MG63 (cell line): ENCODE measurements at regions not wholly inside any gene's neighbourhood (a gene's known extent, or its start where the extent isn't known, plus 50 kb on each side); places are given as distances from the start of the nearest gene placed in this dataset.

ENCODE experiments used
- DNase-seq: peaks from one replicate; pipeline ENCODE4 v3.0.0-alpha.2; 2020
- H3K27me3 ChIP-seq: fragments of 250-450 bp; sonication (Bioruptor Pico); 2 replicates; pipeline ENCODE4 v1.5.1; 2020; ENCODE audit warnings: mild to moderate bottlenecking, moderate library complexity
- H3K36me3 ChIP-seq: fragments of 250-450 bp; sonication (Bioruptor Pico); 2 replicates; pipeline ENCODE4 v1.5.1; 2020; ENCODE audit warnings: mild to moderate bottlenecking, moderate library complexity
- H3K4me3 ChIP-seq: fragments of 250-450 bp; sonication (Bioruptor Pico); 2 replicates; pipeline ENCODE4 v1.5.1; 2020; ENCODE audit warnings: mild to moderate bottlenecking, moderate library complexity
- H3K9me3 ChIP-seq: fragments of 250-450 bp; sonication (Bioruptor Pico); 2 replicates; pipeline ENCODE4 v1.5.1; 2020; ENCODE audit warnings: mild to moderate bottlenecking, moderate library complexity

DNA sequence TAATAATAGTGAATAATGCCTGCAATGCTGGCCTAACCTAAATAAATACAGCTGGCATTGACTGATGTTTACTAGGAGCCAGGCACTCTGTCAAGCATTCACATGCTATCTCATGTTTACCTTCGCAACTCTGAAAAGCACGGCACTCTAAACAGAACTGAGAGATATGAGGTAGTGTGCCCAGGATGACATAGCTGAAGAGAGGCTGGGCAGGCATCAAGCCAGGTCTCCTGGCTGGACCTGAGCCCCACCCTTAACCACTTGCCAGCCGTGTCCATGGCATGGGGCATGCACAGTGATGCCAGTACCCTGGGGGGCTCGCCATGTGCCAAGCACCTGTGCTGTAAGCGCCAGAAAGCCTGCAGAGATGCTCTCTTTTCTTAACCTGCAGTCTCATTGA lies 119.4 kb upstream of the MVB12B start:
- Histone ChIP-seq H3K9me3 (no peaks in the 10 kb centered on the region), H3K27me3 (0 out of 2 replicates have a peak, but pooled peaks cover 5% of the 10 kb centered on the region)
- DNase-seq = no peak

DNA sequence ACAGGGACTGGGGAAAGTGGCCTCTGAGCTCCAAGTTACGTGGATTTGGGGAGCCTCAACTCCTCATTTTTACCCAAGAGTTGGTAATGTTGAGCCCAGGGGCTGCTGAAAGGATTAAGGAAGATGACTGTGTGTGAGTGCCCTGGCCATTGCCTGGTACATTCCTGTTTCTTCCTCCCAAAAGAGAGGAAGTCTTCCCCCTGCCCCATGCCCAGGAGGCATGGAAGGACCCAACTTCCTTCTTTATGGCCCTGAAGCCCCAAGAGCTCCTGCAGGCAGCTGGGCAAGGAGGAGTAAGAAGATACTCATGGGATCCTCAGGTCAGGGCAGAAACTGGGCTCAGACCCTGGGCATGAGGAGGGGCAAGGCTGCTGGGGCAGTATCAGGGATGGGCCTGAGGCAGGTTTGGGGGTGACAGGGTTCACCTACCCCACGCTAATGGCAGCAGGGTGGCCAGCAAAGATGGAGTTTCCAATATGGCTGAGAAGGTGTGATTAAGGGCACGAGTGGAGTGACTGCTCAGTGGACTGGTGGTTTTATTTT lies 118.3 kb upstream of the MVB12B start:
- 0 out of 2 replicates have a peak, but pooled peaks cover 5% of the 10 kb centered on the region for H3K27me3 ChIP-seq
- H3K9me3 ChIP-seq = no peaks in the 10 kb centered on the region
- no peak for DNase-seq
- no peaks in the 10 kb centered on the region for H3K36me3 ChIP-seq
- H3K4me3 ChIP-seq = no peak overlapping the region

More for the DNA sequence above, 119.4 kb upstream of the MVB12B start:
- no peaks in the 10 kb centered on the region for H3K36me3 ChIP-seq
- no peak overlapping the region for H3K4me3 ChIP-seq

DNA sequence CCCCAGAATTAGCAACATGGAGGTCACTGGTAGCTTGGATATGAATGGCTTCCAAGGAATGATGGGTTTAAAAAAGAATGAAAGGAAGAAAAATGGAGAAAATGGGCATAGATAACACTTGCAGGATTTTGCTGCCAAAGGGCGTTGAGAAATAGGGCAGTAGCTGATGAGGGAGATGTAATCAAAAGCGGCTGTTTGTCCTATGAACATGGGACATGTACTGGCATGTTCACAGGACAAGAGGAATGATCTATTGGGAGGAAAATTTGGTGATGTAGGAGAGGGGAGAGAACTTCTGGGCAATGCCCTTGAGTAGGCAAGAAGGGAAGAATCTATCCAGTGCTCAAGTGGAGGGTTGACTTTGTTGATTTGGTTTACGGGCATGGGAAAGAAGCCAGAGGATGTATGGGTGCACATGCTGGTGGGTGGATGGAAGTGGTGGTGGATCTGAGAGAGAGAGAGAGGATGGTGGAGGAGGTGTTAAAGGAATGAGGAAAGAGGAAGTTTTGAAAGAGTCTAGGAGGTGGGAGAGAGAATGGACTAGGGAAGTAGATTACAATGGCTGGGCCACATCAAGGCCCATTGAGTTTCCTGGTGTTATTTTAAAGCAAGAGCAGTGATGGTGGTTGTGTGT lies 115.1 kb upstream of the MVB12B start:
- H3K9me3 ChIP-seq = no peaks in the 10 kb centered on the region
- no peak for DNase-seq
- H3K36me3 ChIP-seq = no peaks in the 10 kb centered on the region
- H3K4me3 ChIP-seq = no peak overlapping the region
- H3K27me3 ChIP-seq = peaks cover 7% of the 10 kb centered on the region; the same call in 1 of the 2 replicates

DNA sequence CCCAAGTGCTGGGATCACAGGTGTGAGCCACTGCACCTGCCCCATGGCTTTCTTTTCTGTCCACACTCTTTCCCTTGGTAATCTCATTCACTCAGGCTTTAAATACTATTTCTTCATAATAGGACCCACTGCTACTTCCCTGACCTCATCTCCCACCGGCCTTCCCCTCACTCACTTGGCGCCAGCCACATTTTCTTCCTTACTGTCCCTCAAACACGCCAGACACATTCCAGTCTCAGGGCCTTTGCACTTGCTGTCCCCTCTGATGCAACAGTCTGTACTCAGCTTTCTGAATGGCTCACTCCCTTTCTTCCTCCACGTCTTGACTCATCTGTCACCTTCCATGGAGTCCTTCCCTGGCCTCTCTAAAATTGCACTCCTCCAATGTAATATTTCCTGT lies 111.1 kb upstream of the MVB12B start:
- H3K4me3 ChIP-seq = no peak overlapping the region
- no peak for DNase-seq
- H3K36me3 ChIP-seq = no peaks in the 10 kb centered on the region
- no peaks in the 10 kb centered on the region for H3K9me3 ChIP-seq
- H3K27me3 ChIP-seq = peaks cover 3% of the 10 kb centered on the region; the same call in 1 of the 2 replicates

DNA sequence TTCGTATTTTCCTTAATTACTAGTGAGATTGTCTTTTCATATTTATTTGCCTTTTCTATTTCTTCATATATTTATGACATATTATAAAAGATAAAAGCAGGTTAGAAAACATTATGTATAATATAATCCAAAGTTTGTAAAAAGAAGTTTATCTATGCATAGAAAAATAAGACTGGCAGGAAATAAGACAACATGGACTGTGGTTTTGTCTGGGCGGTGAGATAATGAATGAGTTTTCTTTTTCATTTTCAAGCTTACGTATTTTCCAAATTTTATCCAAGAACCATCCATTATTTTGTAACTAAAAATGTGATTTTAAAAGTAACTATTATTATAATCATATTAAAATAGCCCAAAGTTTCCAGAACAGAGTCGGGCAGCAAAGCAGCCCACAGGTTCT lies 109.8 kb upstream of the MVB12B start:
- Histone ChIP-seq H3K27me3 (peaks cover 3% of the 10 kb centered on the region; the same call in 1 of the 2 replicates), H3K9me3 (peaks cover 3% of the 10 kb centered on the region; the same call in 1 of the 2 replicates), H3K36me3 (no peaks in the 10 kb centered on the region), H3K4me3 (no peak overlapping the region)
- DNase-seq = no peak

DNA sequence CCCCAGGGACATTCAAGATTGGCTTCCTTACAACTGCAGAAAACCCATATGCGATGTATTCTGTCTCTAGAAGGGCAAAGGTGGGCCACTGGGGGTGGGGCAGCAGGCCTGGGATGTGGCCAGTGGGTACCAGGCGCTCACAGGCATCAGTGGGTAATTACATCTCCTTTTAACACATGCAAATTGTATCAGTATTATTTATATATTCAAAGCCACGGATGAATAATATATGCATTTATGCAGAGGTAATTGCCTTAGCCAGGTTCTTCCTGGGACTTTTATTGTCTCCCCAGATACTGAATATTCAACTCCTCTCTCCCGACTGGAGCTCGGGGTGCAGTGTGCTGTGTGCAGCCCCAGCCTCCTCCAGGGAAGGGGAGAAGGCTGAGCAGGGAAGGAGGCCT lies 109.4 kb upstream of the MVB12B start:
- no peaks in the 10 kb centered on the region for H3K36me3 ChIP-seq
- H3K9me3 ChIP-seq = peaks cover 3% of the 10 kb centered on the region; the same call in 1 of the 2 replicates
- H3K4me3 ChIP-seq = no peak overlapping the region
- no peak for DNase-seq
- peaks cover 3% of the 10 kb centered on the region; the same call in 1 of the 2 replicates for H3K27me3 ChIP-seq

DNA sequence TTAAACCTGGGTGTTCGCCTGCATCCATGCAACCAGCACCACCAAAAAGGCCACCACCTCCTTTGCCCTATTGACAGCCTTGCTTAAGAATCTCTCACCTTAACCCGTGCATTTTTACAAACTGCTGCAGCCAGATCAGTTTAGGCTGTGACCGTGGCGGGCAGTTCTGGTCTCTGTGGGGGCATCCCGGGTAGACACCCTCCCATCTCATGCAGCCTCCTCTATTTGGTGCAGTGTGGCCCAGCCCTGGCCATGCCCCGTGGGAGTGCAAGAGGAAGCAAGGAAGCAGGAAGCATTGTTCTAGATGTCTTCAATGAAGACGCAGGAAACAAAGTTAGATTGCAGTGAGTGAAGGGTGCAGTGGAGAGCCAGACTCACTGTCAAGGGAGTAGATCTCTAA lies 108.8 kb upstream of the MVB12B start:
- Histone ChIP-seq H3K27me3 (peaks cover 3% of the 10 kb centered on the region; the same call in 1 of the 2 replicates), H3K9me3 (peaks cover 3% of the 10 kb centered on the region; the same call in 1 of the 2 replicates), H3K4me3 (no peak overlapping the region), H3K36me3 (no peaks in the 10 kb centered on the region)
- DNase-seq = no peak

DNA sequence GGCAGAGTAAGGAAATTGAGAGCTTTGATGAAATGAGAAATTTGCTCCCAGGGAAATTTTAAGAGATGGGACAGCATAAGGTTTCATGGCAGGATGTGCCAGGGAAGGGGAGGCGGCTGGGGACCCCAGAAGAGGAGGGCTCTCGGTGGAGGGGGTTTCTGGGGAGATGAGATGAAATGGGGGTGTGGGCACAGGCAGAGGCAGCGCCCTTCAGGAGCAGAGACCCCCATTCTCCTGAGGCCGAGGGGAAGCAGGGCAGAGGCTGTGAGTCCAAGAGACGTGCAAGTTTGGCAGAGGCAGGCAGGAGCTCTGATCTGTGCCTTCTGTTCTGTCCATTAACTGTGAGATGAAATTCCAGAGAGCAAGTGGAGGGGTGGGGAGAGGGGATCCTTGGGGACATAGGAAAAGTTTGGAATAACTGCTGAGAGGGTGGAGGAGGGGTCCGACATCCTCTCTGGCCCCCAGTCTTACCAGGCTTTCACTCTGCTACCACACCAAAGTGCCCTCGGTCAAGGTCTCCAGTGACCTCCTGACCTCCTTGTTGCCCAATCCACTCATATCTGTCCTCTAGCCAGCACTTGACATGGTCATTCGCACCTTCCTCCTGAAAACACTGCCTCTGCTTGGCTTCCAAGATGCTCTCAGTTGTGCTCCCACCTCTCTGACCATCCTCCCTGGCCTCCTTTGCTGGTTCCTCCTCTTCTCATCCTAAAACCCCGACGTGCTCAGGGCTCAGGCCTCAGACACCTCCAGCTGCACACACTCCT lies 108.1 kb upstream of the MVB12B start:
- Histone ChIP-seq H3K4me3 (no peak overlapping the region), H3K36me3 (no peaks in the 10 kb centered on the region), H3K27me3 (peaks cover 3% of the 10 kb centered on the region; the same call in 1 of the 2 replicates), H3K9me3 (peaks cover 3% of the 10 kb centered on the region; the same call in 1 of the 2 replicates)
- DNase-seq = no peak

DNA sequence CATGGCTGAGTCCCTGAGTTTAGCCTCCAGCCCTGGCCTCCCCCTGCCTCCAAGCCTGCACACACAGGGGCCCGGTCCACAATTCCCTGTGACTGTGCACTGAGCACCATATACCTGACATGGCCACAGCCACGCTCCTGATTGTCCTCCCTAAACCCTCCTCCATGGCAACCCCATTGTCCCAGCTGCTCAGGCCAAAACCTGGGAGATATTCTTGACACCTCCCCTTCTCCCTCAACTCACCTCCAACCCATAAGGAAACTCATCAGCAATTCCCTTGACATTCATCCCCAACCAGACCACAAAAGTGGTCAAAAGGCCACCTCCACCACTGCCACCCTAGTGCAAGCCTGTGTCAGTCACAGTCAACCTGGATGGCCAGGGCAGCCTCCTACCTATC lies 107.5 kb upstream of the MVB12B start:
- Histone ChIP-seq H3K36me3 (no peaks in the 10 kb centered on the region), H3K9me3 (peaks cover 3% of the 10 kb centered on the region; the same call in 1 of the 2 replicates), H3K4me3 (no peak overlapping the region), H3K27me3 (no peaks in the 10 kb centered on the region; the same call in 1 of the 2 replicates)
- no peak for DNase-seq

DNA sequence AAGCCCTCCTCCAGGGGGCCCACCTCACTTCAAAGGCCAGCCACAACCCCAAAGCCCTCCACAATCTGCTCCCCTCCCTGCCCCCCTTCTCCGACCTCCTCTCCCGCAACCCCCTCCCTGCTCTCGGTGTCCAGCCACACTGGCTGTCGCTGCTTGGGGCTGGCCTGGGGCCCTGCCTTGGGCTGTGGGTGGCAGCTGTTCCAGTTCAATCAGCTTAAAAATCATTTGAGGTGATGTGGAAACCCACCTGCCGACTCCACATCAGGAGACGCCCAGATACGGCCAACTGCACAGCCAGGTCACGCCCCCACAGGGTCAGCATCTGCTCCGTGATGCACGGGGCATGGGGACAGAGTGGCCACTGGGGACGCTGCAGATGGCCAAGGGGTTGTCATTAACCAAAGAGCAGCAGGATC lies 107.0 kb upstream of the MVB12B start:
- no peak overlapping the region for H3K4me3 ChIP-seq
- peaks cover 3% of the 10 kb centered on the region; the same call in 1 of the 2 replicates for H3K9me3 ChIP-seq
- DNase-seq = no peak
- H3K27me3 ChIP-seq = no peaks in the 10 kb centered on the region; the same call in 1 of the 2 replicates
- no peaks in the 10 kb centered on the region for H3K36me3 ChIP-seq

DNA sequence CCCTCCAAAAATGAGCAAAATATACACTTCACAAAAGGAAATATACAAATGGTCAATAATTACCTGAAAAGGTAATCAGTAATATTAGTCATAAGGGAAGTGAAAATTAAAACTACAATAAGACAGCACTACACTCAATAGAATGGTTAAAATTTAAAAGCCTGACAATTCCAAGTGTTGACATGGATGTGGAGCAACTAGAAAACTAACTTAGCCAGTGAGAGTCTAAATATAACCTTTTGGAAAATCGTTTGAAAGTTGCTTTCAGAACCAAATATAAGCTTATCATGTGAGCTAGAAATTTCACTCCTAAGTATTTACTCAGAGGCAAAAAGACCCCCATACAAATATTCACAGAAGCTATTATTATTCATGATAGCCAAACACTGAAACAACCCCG lies 105.1 kb upstream of the MVB12B start:
- H3K27me3 ChIP-seq = no peaks in the 10 kb centered on the region; the same call in 1 of the 2 replicates
- no peak for DNase-seq
- H3K9me3 ChIP-seq = peaks cover 3% of the 10 kb centered on the region; the same call in 1 of the 2 replicates

DNA sequence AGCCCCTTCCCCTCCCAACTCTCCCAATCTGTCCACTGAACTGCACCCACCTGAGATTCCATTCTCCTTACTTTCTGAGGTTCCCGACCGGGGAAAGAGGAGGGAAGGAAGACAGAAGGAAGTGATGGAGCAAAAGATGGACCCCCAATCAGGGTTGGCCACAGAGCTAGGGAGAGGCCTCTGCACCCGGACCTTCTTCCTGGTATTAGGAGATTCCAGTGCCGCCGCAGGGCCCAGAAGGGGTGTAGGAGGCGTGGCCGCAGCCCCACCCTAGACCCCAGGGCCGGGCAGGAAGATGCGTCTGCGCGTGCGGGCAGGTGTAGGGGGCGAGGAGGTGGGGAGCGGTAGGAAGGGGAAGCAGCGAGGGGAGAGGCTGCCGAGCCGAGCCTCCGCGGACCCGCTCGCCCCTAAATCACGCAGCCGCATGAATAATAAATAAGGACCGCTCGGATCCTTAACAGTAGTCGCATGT lies 104.2 kb upstream of the MVB12B start:
- H3K9me3 ChIP-seq = peaks cover 3% of the 10 kb centered on the region; the same call in 1 of the 2 replicates
- no peaks in the 10 kb centered on the region for H3K36me3 ChIP-seq
- no peak for DNase-seq
- no peak overlapping the region for H3K4me3 ChIP-seq
- H3K27me3 ChIP-seq = no peaks in the 10 kb centered on the region; the same call in 1 of the 2 replicates

More for the DNA sequence above, 105.1 kb upstream of the MVB12B start:
- Histone ChIP-seq H3K36me3 (no peaks in the 10 kb centered on the region), H3K4me3 (no peak overlapping the region)

DNA sequence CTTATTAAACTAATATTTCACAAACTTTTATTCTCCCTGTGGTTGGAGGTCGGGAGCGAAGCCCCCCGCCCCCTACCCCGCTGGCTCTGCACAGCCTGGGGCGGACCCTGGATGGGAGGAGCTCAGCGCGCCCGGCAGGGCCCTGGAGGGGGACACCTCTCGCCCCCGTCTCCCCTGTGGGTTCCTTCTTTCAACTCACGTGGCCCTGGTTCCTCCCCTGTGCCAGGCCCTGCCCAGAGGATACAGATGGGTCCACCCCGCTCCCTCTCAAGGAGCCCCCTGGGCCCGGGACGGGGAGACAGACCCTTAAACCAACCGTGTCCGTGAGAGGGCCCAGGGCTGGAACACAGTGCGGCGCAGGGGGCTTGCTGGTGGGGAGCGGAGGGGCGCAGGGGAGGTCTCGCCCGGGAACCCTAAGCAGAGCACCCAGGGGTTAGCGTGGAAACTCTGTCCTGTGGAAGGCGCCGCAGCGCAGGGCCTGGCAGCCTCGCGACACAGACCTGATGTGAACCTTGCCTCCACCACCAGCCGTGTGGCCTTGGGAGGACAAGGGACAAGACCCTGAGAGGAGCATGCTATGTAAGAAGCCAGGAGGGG lies 103.7 kb upstream of the MVB12B start:
- Histone ChIP-seq H3K36me3 (no peaks in the 10 kb centered on the region), H3K9me3 (peaks cover 3% of the 10 kb centered on the region; the same call in 1 of the 2 replicates), H3K27me3 (no peaks in the 10 kb centered on the region; the same call in 1 of the 2 replicates), H3K4me3 (no peak overlapping the region)
- DNase-seq = no peak

DNA sequence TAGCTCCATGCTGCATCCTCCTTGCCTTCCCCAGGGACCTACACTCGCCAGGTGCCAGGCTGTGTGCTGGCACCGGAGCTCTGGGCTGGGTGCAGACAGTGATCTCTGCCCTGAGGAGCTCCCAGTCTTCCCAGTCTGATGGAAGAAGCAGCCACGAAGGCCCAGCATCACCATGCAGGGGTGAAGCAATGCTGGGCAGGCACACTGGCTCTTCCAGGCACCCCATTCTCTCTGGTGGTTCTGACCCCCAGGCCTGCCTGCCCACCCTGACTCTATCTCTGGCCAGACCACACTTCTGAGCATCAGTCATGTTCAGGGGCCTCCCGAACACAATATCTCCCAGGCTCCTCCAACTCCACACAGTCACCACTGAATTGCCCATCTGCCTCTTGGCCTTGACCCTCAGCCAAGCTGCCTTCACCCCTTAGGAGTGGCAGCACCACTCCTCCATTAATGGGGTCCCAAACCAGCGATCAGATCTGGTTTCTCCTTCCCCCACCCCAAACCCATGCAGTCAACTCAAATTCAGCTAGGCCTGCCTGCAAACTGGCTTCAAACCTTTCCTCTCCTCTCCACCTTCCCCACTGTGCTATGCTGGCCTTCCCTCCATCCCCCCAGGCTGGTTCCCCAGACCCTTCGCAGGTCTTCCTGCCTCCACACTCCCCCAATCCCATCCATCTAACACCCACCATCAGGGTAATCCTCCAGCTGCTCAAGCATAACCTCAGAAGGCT lies 102.7 kb upstream of the MVB12B start:
- DNase-seq = no peak
- H3K27me3 ChIP-seq = no peaks in the 10 kb centered on the region; the same call in 1 of the 2 replicates
- H3K9me3 ChIP-seq = peaks cover 3% of the 10 kb centered on the region; the same call in 1 of the 2 replicates
- no peaks in the 10 kb centered on the region for H3K36me3 ChIP-seq
- H3K4me3 ChIP-seq = no peak overlapping the region

DNA sequence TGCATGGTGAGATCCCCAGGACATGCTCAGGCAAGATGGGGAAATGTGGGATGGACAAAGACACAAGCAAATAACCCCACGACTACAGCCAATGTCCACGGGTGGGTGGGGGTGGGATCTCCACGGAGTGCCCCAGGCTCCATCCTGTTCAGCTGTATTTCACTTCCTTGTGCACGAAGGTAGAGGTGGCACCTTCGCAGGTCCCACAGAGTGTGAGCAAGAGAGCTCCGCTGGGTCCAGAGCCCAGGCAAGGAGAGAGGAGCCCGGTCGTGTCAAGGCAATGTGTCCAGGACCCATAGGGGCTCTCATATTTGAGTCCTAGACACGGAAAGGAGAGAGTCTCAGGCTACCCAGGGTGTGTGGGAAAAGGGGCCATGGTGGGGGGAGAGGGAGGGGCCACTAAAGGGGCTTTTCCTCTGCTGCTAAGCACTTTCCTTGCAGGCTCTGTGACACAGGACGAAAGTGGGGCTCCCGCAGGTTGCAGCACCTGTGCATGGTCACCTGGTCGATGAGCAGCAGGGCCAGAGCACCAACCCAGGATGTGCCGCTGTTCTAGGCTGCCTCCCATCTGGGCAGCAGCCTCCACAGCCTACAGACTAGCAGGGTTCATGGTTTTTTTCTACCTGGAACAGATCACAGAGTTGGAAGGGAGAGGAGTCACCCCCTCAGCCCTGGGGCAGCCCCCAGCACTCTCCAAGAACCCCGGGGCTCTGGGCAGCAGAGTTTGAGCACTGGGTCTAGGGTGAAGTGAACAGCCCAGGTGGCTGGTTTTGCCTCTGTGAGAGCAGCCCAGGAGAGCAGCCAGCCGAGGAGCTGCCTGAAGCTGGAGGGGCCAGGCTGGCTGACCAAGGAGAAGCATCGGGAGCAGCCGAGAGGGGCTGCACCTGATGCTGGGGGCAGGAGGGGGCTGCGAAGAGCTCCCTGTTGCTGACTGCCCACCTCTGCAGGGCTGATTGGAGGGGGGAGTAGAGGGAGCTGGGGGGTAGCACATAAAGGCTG lies 100.7 kb upstream of the MVB12B start:
- DNase-seq = no peak
- no peaks in the 10 kb centered on the region; the same call in 1 of the 2 replicates for H3K27me3 ChIP-seq
- H3K4me3 ChIP-seq = no peak overlapping the region
- no peaks in the 10 kb centered on the region for H3K36me3 ChIP-seq
- peaks cover 3% of the 10 kb centered on the region; the same call in 1 of the 2 replicates for H3K9me3 ChIP-seq
